ENCODE measurements at regions not wholly inside any gene's neighbourhood (a gene's known extent, or its start where the extent isn't known, plus 50 kb on each side); places are given as distances from the start of the nearest gene placed in this dataset.

- no peak for DNase-seq
These were observed 137.4 kb upstream of the ALKAL2 start for GRCh38 chr2:425243-425642.

GRCh38 chr2:424306-425171 is 136.6 kb upstream of the ALKAL2 start:
- no peak for DNase-seq

- DNase-seq, result no peak
These were observed 135.6 kb upstream of the ALKAL2 start for GRCh38 chr2:423479-423878.

GRCh38 chr2:422676-423435 is 135.0 kb upstream of the ALKAL2 start:
- DNase-seq, result no peak

GRCh38 chr2:421406-421805 is 133.5 kb upstream of the ALKAL2 start:
- DNase-seq, result no peak

- no peak for DNase-seq
These were observed 131.9 kb upstream of the ALKAL2 start for GRCh38 chr2:419687-420317.

- no peak for DNase-seq
These were observed 129.8 kb upstream of the ALKAL2 start for GRCh38 chr2:417662-418061.

GRCh38 chr2:417006-417405 is 129.1 kb upstream of the ALKAL2 start:
- DNase-seq, result no peak

- no peak for DNase-seq
These were observed 128.2 kb upstream of the ALKAL2 start for GRCh38 chr2:415986-416610.

- no peak for DNase-seq
These were observed 121.6 kb upstream of the ALKAL2 start for GRCh38 chr2:409523-409922.

GRCh38 chr2:407630-408029 is 119.7 kb upstream of the ALKAL2 start:
- DNase-seq, result no peak

- DNase-seq, result no peak
These were observed 119.0 kb upstream of the ALKAL2 start for GRCh38 chr2:406876-407275.

- no peak for DNase-seq
These were observed 118.3 kb upstream of the ALKAL2 start for GRCh38 chr2:406231-406630.

GRCh38 chr2:404581-404980 is 116.7 kb upstream of the ALKAL2 start:
- DNase-seq, result no peak

- no peak for DNase-seq
These were observed 115.8 kb upstream of the ALKAL2 start for GRCh38 chr2:403682-404081.

- DNase-seq, result no peak
These were observed 114.8 kb upstream of the ALKAL2 start for GRCh38 chr2:402721-403120.

GRCh38 chr2:402206-402605 is 114.3 kb upstream of the ALKAL2 start:
- no peak for DNase-seq

- DNase-seq, result no peak
These were observed 113.3 kb upstream of the ALKAL2 start for GRCh38 chr2:401019-401679.

GRCh38 chr2:397926-398325 is 110.0 kb upstream of the ALKAL2 start:
- no peak for DNase-seq

- no peak for DNase-seq
These were observed 109.6 kb upstream of the ALKAL2 start for GRCh38 chr2:397521-397920.

- no peak for DNase-seq
These were observed 109.0 kb upstream of the ALKAL2 start for GRCh38 chr2:396903-397302.

- no peak for DNase-seq
These were observed 108.0 kb upstream of the ALKAL2 start for GRCh38 chr2:395886-396285.
